NT2/D1 (cell line): ENCODE measurements at regions not wholly inside any gene's neighbourhood (a gene's known extent, or its start where the extent isn't known, plus 50 kb on each side); places are given as distances from the start of the nearest gene placed in this dataset.

ENCODE experiments used
- DNase-seq: peaks from one replicate; pipeline ENCODE4 v3.0.0-alpha.2; 2011; ENCODE audit warnings: low read depth, low spot score
- H3K27me3 ChIP-seq: 2 replicates; pipeline ENCODE4 v1.6.0; 2011; ENCODE audit warnings: mild to moderate bottlenecking; ENCODE audit not compliant: insufficient read length, insufficient read depth
- H3K36me3 ChIP-seq: 2 replicates; pipeline ENCODE4 v1.6.1; 2011; ENCODE audit warnings: mild to moderate bottlenecking, low read length, mixed read lengths; ENCODE audit not compliant: insufficient read depth, insufficient read length
- H3K4me1 ChIP-seq: 2 replicates; pipeline ENCODE4 v1.5.1; 2011; ENCODE audit not compliant: insufficient read depth, insufficient read length
- H3K4me3 ChIP-seq: 2 replicates; pipeline ENCODE4 v1.5.1; 2011; ENCODE audit warnings: low read depth; ENCODE audit not compliant: insufficient read length
- H3K9ac ChIP-seq: 2 replicates; pipeline ENCODE4 v1.6.0; 2011; ENCODE audit warnings: low read depth; ENCODE audit not compliant: insufficient read length
- H3K9me3 ChIP-seq: 2 replicates; pipeline ENCODE4 v1.5.1; 2011; ENCODE audit warnings: mild to moderate bottlenecking, low read length; ENCODE audit not compliant: insufficient read depth
- SUZ12 ChIP-seq: IDR thresholded peaks from 2 replicates; pipeline ENCODE4 v1.6.1; 2011; ENCODE audit not compliant: insufficient read length, insufficient read depth; ENCODE audit errors: extremely low read depth
- YY1 ChIP-seq: IDR thresholded peaks from 2 replicates; pipeline ENCODE4 v1.6.1; 2011; ENCODE audit not compliant: insufficient read length, insufficient read depth
- ZNF274 ChIP-seq: IDR thresholded peaks from 2 replicates; pipeline ENCODE4 v1.6.1; 2011; ENCODE audit warnings: mild to moderate bottlenecking, low read depth, low read length

- DNase-seq, result no peak
- Histone ChIP-seq H3K27me3 (peaks cover 2% of the 10 kb centered on the region), H3K9ac (no peak overlapping the region), H3K4me3 (no peak overlapping the region), H3K36me3 (no peaks in the 10 kb centered on the region), H3K4me1 (peaks cover 2% of the 10 kb centered on the region), H3K9me3 (no peaks in the 10 kb centered on the region)
- no peak for TF ChIP-seq ZNF274
- no peak for TF ChIP-seq SUZ12
- TF ChIP-seq YY1, result no peak
Observed at GRCh38 chr2:239670463-239671120, 269.8 kb upstream of the HDAC4 start.

GRCh38 chr2:239669899-239670460, 269.2 kb upstream of the HDAC4 start:
- no peaks in the 10 kb centered on the region; the same call in 1 of the 2 replicates for H3K9me3 ChIP-seq
- no peak overlapping the region for H3K4me3 ChIP-seq
- no peaks in the 10 kb centered on the region for H3K36me3 ChIP-seq
- H3K4me1 ChIP-seq, result peaks cover 2% of the 10 kb centered on the region
- H3K27me3 ChIP-seq, result peaks cover 2% of the 10 kb centered on the region
- TF ChIP-seq SUZ12 (no peak), YY1 (no peak), ZNF274 (no peak)
- DNase-seq, result no peak
- no peak overlapping the region for H3K9ac ChIP-seq

- peaks cover 2% of the 10 kb centered on the region for H3K4me1 ChIP-seq
- H3K36me3 ChIP-seq, result no peaks in the 10 kb centered on the region
- TF ChIP-seq ZNF274 (no peak), YY1 (no peak), SUZ12 (no peak)
- peaks cover 2% of the 10 kb centered on the region for H3K27me3 ChIP-seq
- no peaks in the 10 kb centered on the region; the same call in 1 of the 2 replicates for H3K9me3 ChIP-seq
- H3K4me3 ChIP-seq, result no peak overlapping the region
- no peak overlapping the region for H3K9ac ChIP-seq
- no peak for DNase-seq
Observed at GRCh38 chr2:239669181-239669898, 268.5 kb upstream of the HDAC4 start.

GRCh38 chr2:239668651-239669050, 267.8 kb upstream of the HDAC4 start:
- no peak for DNase-seq
- H3K9ac ChIP-seq, result no peak overlapping the region
- no peaks in the 10 kb centered on the region for H3K36me3 ChIP-seq
- H3K4me1 ChIP-seq, result peaks cover 2% of the 10 kb centered on the region
- H3K27me3 ChIP-seq, result peaks cover 2% of the 10 kb centered on the region
- no peak overlapping the region for H3K4me3 ChIP-seq
- TF ChIP-seq YY1, result no peak
- TF ChIP-seq ZNF274, result no peak
- no peak for TF ChIP-seq SUZ12
- H3K9me3 ChIP-seq, result no peaks in the 10 kb centered on the region; the same call in 1 of the 2 replicates

- DNase-seq, result no peak
- Histone ChIP-seq H3K9ac (no peak overlapping the region), H3K27me3 (peaks cover 2% of the 10 kb centered on the region), H3K9me3 (no peaks in the 10 kb centered on the region; the same call in 1 of the 2 replicates), H3K36me3 (no peaks in the 10 kb centered on the region), H3K4me1 (peaks cover 2% of the 10 kb centered on the region), H3K4me3 (no peak overlapping the region)
- no peak for TF ChIP-seq SUZ12
- TF ChIP-seq ZNF274, result no peak
- no peak for TF ChIP-seq YY1
Observed at GRCh38 chr2:239668042-239668441, 267.2 kb upstream of the HDAC4 start.

GRCh38 chr2:239667431-239667985, 266.7 kb upstream of the HDAC4 start:
- H3K27me3 ChIP-seq, result peaks cover 2% of the 10 kb centered on the region
- no peaks in the 10 kb centered on the region; the same call in 1 of the 2 replicates for H3K9me3 ChIP-seq
- TF ChIP-seq SUZ12 (no peak), ZNF274 (no peak), YY1 (no peak)
- H3K36me3 ChIP-seq, result no peaks in the 10 kb centered on the region
- H3K4me3 ChIP-seq, result no peak overlapping the region
- peaks cover 2% of the 10 kb centered on the region for H3K4me1 ChIP-seq
- H3K9ac ChIP-seq, result no peak overlapping the region
- DNase-seq, result no peak

- TF ChIP-seq SUZ12, result no peak
- TF ChIP-seq ZNF274, result no peak
- no peak for TF ChIP-seq YY1
- DNase-seq, result no peak
- Histone ChIP-seq H3K9me3 (no peaks in the 10 kb centered on the region; the same call in 1 of the 2 replicates), H3K36me3 (no peaks in the 10 kb centered on the region), H3K4me1 (peaks cover 2% of the 10 kb centered on the region), H3K27me3 (peaks cover 2% of the 10 kb centered on the region), H3K4me3 (no peak overlapping the region), H3K9ac (no peak overlapping the region)
Observed at GRCh38 chr2:239666855-239667376, 266.1 kb upstream of the HDAC4 start.
